ENCODE measurements at regions not wholly inside any gene's neighbourhood (a gene's known extent, or its start where the extent isn't known, plus 50 kb on each side); places are given as distances from the start of the nearest gene placed in this dataset.

- no peak for TF ChIP-seq CTCF (conservative IDR thresholded peaks at IDR 0.05; ENCODE audit: low read depth, low read length)
- TF ChIP-seq EZH2 (IDR thresholded peaks at IDR 0.05; ENCODE audit: borderline replicate concordance, low read depth, low read length, poor library complexity, severe bottlenecking): no peak
These were observed 819.6 kb upstream of the ATXN8OS start for GRCh38 chr13:69288026-69288425.

Data from A673 (cell line).